ENCODE measurements at regions not wholly inside any gene's neighbourhood (a gene's known extent, or its start where the extent isn't known, plus 50 kb on each side); places are given as distances from the start of the nearest gene placed in this dataset.

- TF ChIP-seq, protein P1, sequence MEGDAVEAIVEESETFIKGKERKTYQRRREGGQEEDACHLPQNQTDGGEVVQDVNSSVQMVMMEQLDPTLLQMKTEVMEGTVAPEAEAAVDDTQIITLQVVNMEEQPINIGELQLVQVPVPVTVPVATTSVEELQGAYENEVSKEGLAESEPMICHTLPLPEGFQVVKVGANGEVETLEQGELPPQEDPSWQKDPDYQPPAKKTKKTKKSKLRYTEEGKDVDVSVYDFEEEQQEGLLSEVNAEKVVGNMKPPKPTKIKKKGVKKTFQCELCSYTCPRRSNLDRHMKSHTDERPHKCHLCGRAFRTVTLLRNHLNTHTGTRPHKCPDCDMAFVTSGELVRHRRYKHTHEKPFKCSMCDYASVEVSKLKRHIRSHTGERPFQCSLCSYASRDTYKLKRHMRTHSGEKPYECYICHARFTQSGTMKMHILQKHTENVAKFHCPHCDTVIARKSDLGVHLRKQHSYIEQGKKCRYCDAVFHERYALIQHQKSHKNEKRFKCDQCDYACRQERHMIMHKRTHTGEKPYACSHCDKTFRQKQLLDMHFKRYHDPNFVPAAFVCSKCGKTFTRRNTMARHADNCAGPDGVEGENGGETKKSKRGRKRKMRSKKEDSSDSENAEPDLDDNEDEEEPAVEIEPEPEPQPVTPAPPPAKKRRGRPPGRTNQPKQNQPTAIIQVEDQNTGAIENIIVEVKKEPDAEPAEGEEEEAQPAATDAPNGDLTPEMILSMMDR (IDR thresholded peaks at IDR 0.05; ENCODE audit: insufficient read depth, low read length, poor library complexity, severe bottlenecking) = no peak
- TF ChIP-seq EZH2phosphoT487 (conservative IDR thresholded peaks at IDR 0.05; ENCODE audit: low read length) = no peak
These were observed 363.0 kb upstream of the IL12A start for GRCh38 chr3:159625594-159625993.

Data from SU-DHL-6 (cell line).